ENCODE measurements at regions not wholly inside any gene's neighbourhood (a gene's known extent, or its start where the extent isn't known, plus 50 kb on each side); places are given as distances from the start of the nearest gene placed in this dataset.

DNA sequence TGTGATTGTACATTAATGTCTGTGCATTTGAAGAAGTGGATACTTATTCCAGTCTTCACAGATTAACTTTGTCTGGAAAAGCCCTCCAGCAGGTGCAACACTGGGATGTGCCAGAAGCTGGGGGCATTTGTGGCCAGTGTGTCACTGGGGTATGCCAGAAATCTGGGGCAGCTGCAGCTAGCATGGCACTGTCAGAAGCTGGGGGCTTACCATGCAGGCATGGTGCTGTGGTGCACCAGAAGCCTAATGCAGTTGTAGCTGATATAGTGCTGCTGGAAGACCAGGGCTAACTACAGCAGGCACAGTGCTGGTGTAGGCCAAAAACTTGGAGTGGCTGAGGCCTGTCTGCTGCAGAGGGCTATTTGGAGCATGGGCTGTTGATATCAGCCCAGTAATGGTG is 270.1 kb downstream of the STK31 start:
- DNase-seq (ENCODE audit: low spot score), result no peak

DNA sequence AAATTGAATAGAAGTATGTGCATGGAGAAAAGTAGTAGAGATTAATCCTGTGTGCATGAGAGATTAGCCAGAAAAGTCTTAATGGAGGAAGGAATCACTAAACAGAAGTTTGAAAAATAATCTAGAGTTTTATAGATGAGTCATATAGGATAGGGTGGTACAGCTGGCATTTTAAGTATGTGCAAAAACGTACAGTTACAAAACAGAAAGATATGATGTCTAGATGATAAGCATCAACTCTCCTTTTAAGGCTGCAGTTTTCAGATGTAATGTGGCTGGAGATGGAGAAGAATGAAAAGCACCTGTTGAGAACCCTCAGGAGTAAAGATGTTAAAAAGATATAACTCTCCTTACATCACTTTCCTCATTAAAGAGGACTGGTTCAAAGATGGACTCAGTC is 271.3 kb downstream of the STK31 start:
- no peak for DNase-seq (ENCODE audit: low spot score)

DNA sequence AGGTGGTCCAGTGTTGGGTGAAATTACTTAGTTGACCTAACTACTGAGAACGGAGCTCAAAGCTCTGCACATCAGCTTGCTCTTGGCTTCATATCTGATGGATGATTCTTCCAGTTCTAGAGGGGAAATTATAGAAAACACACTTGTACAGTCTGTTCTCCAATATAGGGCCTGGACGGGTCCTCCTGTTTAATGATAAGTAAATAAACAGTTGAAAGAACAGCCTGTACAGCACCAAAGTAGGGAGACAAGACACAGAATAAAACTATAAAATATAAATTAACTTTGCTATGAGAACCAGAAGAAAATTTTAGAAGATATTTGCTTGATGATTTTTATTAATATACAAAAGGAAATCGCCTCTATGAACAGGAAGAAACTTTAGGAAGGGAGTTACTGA is 271.7 kb downstream of the STK31 start:
- DNase-seq (ENCODE audit: low spot score), result no peak

DNA sequence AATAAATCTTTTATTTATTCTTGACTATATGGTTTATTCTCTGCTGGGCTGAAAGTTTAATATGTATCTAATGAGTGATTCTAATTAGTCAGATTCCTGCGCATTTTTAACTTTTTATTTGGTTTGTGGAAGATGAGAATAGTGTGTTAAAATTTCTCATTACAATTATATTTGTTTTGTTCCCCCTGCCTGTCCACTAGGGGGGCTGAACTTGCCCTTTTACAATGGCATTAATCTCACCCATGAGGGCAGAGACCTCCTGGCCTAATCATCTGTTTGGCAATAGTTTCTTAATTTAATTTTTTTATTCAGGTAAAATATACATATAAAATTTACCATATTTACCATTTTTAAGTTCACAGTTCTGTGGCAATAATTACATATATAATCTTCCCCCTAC is 278.5 kb upstream of the NPY start:
- DNase-seq (ENCODE audit: low spot score), result no peak

DNA sequence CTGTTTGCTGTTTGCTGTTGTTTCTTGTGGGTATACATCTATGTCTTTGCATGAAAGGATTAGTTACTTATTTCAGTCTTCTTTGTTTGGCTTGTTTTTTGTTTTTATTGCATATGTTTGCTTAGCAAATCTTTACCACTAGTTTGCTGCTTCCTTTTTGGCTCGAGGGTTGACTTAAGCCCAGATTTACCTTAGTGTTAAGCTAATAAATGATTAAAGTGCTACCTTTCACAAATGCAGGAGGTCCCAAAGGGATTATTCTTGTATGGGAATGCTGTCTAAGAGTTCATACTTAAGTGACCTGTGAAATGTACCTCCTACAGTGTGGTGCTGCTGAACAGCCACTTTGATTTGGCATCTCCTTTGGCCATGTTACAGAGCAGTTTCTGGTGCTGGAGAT is 273.5 kb upstream of the NPY start:
- no peak for DNase-seq (ENCODE audit: low spot score)

DNA sequence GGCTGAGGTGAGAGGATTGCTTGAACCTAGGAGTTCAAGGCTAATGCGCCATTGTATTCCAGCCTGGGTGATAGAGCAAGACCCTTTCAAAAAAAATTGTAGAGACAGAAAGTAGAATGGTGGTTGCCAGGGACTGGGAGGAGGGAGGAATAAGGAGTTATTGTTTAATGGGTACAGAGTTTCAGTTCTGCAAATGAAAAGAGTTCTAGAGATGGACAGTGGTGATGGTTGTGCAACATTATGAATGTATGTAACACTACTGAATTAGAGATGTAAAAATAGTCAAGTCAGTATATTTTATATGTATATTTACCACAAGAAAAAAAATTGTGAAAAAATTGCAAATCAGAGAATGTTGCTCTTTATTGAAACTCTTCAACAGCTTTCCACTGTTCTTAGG is 266.5 kb upstream of the NPY start:
- no peak for DNase-seq (ENCODE audit: low spot score)

DNA sequence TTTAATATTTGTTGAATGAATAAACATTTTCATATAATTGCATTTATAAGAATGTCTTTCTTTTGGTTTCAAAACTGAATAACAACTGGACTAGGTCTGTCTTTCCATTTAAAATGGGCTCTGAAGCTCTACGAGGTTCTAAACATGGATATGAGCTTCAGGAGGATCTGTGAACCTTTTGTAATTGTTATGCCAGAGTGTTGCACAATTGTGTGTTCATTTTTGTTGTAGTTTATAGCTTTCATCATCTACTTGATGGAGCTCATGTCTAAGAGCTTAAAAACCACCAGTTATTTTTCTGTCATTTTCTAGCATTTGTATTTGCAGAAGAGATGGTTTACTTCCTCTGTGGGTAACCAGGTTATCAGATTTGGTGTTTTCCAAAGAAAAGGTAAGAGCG is 265.7 kb upstream of the NPY start:
- DNase-seq (ENCODE audit: low spot score), result no peak

DNA sequence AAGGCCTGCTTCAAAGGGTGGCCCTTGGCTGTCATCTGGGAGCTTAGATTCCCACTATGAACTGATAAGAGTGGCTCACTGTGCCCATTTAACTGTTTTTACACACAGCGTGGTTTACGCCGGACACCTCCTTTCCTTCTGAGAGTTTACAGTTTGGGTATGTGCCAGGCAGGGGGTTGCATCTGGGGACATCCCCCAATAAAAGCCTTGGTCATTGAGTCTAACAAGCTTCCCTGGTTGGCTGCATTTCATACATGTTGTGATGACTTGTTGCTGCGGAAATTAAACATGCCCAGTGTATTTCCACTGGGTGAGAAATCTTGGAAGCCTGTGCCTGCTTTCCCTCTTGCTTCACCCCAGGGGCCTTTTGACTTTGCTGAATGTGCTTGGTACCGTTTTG is 264.1 kb upstream of the NPY start:
- DNase-seq (ENCODE audit: low spot score), result no peak

DNA sequence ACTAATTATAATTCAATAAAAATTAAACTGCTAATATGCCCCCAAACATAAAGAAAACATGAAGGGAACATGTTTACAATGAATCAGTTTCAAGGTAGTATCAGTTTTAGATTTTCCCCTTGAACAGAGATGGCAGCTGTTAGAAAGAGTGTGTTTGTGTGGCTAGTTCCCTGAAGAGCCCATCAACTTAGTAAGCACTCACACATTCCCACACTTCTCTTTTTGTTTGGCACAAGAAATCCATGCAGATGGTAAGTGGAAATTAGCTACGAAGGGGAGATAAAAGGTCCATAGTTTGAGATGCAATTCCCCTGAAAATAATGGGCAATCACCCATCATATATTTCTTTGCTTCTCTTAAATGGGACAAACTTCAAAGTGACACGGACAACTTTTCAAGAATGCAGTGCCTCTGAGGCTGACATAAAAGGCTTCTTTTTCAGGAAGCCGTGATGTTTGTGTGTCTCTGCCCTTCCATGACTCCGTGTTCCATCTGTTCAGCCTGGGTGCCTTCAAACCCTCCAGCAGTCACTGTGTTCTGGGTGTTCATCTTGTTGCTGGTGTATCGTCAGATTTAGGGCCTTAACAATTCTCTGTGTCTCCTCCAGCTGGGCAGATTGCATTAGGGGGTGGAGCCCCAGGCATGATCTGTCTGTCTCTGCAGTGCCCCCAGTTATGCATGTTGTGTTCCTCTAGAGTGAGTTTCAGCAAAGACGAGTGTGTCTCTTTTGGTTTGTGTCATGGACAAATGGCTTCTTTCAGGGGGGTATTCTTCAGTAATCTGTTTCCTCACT is 259.5 kb upstream of the NPY start:
- no peak for DNase-seq (ENCODE audit: low spot score)

DNA sequence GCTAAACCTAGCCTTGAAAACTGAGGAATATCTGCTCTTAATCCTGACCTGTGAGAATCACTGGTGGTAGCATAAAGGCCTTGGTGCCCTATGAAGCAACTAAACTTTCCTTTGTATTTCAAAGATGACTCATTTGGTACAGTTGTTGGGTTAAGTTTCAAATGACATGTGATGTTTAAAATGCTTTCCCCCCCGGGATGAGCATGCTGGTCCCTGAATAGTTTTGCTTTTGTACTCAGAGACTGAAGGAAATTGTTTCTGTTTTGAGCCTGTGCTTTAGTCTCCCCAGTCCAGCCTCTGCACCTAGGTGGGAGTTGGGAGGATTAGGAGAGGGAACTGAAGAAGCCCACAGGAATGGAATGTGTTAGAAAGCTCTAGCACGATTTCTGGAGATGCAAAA is 258.9 kb upstream of the NPY start:
- DNase-seq (ENCODE audit: low spot score), result no peak

DNA sequence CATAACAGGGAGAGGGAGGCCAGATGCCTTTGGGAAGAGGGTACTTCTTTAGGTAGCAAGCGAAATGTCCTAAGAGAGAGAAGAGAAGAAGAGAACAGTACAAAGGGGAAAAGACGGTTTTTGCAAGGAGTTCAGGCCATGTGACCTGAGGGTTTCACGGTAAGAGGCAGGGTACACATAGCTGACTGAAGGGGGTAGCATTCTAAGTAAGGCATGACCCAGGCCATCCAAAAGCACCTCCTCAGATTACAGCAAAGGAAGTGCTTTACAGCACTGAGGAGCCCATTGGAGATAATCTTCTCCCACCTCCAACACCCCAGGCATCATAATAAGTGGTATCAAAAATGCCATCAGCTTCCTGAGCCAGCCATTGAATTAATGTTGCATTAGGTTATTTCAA is 258.2 kb upstream of the NPY start:
- DNase-seq (ENCODE audit: low spot score), result no peak

DNA sequence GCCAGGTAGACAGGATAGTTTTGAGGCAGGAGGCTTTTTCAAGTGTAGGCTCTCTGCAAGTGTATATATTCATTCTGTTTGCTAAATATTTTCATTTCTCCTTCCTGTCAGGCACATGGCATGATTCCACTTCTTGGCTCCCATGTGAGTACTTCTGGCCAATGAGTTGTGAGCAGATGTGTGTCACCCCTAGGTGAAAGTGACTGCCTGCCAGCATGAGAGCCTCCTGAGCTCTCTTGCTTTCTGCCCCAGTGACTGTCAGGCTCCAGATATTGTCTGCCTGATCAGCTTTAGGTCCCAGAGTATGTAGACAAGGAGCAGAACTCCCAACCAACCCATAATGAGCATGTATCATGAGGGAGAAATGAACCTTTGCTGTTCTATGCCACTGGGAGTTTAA is 257.6 kb upstream of the NPY start:
- no peak for DNase-seq (ENCODE audit: low spot score)

DNA sequence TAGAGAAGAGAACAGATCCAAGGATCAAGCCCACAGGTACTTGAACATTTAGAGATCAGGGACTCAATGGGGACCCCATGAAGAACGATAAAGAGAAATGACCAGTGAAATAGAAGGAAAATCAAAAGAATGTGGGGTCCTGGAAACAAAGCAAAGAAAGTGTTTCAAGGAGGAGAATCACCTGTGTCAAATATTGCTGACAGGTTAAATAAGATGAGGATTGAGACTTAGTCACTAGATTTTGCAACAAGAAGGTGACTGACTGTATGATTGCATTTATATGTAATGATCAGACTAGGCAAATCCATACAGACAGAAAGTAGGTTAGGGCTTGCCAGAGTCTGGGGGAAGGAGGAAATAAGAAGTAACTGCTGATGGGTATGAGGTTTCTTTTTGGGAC is 254.9 kb upstream of the NPY start:
- DNase-seq (ENCODE audit: low spot score), result no peak

DNA sequence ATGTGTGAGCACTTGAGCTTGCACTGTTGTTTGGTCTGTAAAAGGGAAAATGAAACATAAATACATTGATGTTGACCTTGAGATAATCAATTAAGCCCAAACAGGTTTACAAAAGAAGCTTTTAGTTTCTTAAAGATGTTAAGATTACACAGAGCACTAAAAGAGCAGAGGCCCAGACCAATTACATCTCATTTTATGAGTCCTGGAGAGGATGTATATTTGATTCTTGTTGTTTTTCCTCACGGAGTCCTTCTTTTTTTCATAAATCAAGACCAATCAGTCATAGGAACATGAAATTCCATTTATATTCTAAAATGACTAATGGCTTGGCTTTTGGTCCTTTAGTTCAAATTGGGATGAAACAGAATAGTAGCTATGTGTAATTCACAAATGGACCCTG is 249.7 kb upstream of the NPY start:
- no peak for DNase-seq (ENCODE audit: low spot score)

DNA sequence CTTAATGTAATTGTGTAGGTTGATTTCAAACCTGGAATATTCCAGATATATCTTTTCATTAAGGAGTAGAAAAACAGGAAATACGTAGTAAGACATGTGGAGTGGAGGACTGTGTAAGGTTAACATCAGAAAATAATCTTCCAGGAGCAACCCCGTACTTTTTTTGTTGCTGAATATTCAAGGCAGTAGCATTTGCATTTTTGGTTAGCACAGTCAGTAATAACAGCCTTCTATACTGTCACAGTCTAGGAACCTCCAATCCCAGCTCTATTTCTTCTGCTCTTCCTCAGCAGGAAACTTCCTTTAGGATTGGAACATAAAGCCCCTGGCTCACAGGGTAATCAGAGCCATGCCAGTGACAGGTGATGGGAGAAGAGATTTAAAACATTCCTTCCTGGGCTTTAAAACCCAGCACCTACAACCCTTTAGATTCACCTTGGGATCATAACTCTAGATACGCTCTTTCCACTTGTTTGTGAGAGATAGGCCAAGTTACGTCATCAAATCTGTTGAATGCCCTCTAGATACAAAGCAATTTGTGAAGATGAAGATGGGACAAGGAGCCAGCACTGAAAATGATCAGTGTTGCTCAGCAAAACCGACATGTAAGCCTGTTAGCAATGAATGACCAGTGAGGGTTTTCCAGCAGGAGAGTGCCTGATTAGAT is 248.5 kb upstream of the NPY start:
- no peak for DNase-seq (ENCODE audit: low spot score)

DNA sequence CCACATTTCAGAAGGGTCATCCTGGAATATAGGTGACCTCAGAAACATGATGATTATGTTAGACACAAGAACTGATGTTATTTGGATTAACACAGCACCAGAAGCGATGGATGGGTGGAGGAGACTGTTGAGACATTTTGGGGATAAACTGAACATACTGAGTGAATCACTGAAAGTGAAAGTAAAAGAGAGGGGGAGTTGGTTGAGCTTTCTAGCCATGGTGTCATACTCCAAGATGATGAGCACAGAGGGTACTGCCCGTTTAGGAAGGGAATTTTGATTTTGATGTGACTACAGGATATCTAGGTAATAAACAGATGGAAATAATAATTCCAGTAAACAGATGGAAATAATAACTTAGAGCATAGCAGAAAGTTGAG is 248.0 kb upstream of the NPY start:
- DNase-seq (ENCODE audit: low spot score), result no peak

DNA sequence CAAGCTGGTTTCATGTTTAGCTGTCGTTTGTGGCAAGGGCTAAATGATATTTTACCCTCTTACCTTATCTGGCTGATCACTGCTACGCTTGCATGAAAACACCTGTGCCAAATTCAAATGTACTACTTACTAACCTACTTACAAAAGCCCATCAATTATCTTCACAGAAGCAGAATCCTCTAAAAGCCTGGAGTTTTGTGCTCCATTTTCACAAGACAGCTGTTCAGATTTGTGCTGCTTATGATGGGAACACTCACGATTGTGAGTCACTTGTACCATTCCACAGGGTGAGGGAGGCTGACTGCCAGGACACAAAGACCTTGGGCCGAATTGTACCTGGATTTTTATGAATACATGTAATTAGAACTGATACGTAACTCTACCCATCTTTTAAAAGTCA is 245.0 kb upstream of the NPY start:
- DNase-seq (ENCODE audit: low spot score), result no peak

DNA sequence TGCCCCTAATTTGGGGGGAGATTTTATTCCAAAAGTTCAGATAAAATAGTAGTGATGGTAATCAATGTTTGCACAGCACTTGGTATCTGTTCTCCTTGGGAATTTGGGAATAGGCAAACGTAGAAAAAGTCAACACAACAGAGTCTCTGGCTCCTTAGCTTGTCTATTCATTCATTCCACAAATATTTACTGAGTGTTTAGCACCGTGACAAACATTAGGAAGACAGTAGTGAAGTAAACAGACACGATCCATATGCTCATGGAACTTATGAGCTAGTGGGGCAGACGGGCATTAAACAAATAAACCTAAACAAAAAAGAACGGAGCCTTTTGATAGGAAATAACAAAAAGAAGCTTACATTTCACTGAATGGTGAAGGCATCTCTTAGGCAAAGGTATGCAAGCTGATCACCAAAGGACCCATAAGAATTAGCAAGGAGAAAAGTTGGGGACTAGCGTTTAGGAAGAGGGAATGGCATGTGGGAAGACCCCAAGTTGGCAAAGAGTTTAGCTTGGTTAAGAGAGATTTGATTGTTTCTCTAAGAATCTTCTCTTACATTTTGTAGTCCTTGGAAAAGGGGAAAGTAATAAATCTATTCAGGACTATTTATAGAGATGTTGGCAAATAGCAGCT is 243.9 kb upstream of the NPY start:
- DNase-seq (ENCODE audit: low spot score), result no peak

DNA sequence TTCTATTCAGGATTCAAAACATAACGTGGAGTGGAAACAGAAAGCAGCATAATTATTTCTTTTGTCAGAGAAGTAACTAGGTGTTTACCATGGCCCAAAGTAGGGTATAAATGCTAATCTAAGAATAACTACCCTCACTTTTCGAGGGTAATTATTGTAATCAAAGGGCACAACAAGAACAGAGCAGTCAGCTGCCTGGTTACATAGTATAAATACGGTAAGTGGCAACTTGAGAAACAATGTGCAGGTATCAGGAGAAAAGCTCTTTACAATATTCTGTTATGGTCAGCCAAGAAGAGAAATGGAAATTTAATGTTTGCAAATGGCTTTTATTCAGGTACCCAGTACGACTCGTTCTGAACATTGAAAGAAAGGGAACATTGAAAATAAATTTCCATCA is 242.0 kb upstream of the NPY start:
- DNase-seq (ENCODE audit: low spot score), result no peak

DNA sequence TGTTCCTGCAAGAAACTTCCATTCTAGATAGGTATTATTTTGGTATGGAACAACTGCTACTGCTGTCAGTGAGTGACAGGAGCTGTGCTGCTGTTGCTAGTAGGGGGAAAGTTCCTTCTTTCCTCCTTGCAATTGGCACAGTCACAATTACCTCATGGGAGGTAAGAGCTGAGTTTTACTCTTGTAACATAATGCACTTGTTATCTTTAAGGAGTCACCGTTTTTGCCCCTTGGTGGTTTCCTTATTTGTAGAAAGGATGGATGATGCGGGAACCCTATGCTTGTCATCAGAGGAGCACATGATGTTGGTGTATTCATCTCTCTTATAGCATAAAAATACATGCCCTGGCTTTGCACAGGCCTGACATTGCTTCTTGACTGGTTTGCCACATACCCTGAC is 234.7 kb upstream of the NPY start:
- no peak for DNase-seq (ENCODE audit: low spot score)

DNA sequence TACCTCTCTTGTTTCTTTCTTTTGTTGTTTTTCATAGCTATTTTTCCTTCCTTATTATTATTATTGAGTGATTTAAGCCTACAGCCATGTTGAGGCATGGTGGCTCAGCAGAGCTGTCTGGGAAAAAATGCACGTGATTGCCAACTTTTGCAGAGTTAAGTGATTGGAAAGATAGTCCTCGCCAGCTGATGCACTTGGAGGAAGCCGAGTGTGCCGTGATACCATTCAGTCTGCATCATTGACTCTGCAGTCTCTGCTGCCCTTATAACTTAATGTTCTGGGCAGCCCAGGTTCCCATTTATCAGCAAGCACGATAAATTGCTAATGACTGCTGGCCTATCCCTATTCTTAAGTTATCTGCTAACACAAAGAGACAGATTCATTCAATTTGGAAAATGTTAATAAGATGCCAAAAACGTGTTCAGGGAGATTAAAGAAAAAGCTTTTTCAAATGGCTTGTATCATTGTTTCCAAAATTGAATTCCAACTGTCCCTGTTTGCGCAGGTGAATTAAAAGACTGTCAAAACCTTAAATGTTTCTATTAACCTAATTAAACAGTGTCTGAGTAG is 232.9 kb upstream of the NPY start:
- DNase-seq (ENCODE audit: low spot score), result no peak

DNA sequence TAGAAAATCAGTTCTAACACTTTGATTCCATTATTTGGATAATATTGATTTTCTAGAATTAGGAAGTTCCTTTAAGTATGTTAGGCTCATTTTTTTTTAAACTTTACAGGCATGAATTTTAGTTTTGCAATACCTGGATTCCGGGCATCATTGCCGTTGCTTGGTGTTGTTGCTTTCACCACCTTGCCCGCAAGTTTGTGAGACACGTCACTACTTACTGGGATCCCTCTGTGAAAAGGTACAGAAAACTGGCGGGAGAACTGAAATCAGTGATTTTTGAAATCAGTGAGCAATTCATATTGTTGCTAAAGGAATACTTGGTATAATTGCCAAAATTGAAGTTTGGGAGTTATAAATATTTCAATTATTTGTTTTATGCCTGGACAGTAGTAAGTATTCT is 232.3 kb upstream of the NPY start:
- DNase-seq (ENCODE audit: low spot score), result no peak

DNA sequence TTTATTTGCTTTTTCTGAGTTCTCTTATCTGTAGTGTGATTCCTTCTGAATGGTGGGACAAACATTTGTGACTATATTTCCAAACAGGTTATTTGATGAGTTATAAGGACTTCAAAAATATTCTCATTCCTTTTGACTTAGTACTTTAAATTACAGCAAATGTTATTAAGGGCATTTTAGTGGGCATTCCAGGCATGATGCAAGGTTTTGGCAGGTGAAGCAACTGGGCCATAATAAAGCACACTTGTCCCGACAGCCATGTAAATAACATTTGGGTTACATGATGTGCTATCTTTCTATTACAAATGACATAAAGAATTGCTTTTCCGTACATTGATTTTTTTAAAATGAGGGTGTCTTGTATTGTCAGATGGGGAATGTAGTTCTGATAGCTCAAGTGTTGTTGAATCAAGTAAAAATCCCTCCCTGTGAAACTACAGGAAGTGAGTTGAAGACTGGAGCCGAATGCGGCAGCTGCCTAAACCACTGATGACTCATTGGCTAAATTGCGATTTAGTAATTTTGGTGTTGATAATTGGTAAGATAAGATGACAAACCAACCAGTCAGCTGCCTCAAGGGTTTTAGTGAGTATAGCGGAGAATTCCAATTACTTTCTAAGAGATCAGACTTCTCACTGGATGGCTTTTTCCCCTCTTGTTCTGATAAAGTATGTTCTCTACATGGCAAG is 231.3 kb upstream of the NPY start:
- DNase-seq (ENCODE audit: low spot score), result no peak

All from germinal center (tissue), 1 donor.